ENCODE measurements at regions not wholly inside any gene's neighbourhood (a gene's known extent, or its start where the extent isn't known, plus 50 kb on each side); places are given as distances from the start of the nearest gene placed in this dataset.
"Not testable (repeated sequence)": the region's sequence is repeated elsewhere in the genome, so short reads cannot be mapped to it uniquely, and the experiment has no call there.

DNA sequence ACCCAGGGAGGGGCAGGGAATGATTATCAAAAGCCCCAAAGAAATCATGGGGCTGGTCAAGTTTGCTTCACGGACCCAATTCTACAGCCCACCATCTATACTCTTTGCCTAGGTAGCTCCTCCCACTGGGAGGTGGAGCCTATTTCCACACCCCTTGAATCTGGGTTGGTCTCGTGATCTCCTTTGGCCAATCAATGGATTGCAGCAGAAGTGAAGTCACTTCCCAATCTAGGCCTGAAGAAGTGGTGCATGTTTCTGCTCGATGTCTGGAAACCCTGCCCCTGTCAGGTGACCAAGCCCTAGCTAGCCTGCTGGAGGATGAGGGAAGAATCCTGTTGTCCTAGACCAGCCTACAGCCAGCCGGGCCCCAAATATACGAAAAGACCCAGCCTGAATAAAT is 86.3 kb upstream of the ADGRE5 start:
- H3K27ac Mint-ChIP-seq, H3K4me1 Mint-ChIP-seq, H3K36me3 Mint-ChIP-seq, H3K9me3 Mint-ChIP-seq, H3K4me3 Mint-ChIP-seq: not testable (repeated sequence)
- H3K27me3 Mint-ChIP-seq = peaks cover 15% of the 10 kb centered on the region

DNA sequence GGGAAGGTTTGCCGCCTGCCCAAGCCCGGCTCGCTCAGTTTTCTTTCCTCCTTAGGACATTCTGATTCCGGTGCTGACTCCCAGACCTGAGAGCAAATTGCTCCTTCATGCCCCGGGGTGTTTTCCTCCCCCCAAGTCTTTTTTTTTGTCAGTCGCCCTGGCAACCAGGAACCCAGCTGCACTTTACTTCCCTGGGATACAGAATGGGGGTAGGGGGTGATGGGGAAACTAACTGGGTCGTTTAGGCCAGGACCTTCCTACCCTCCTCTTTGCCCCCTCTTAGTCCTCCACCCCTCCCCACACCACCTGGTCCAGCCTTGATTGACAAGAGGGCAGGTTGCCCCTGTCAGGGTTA is 87.5 kb upstream of the ADGRE5 start:
- H3K36me3 Mint-ChIP-seq, H3K9me3 Mint-ChIP-seq, H3K4me3 Mint-ChIP-seq, H3K4me1 Mint-ChIP-seq, H3K27ac Mint-ChIP-seq: not testable (repeated sequence)
- H3K27me3 Mint-ChIP-seq = peaks cover 15% of the 10 kb centered on the region

DNA sequence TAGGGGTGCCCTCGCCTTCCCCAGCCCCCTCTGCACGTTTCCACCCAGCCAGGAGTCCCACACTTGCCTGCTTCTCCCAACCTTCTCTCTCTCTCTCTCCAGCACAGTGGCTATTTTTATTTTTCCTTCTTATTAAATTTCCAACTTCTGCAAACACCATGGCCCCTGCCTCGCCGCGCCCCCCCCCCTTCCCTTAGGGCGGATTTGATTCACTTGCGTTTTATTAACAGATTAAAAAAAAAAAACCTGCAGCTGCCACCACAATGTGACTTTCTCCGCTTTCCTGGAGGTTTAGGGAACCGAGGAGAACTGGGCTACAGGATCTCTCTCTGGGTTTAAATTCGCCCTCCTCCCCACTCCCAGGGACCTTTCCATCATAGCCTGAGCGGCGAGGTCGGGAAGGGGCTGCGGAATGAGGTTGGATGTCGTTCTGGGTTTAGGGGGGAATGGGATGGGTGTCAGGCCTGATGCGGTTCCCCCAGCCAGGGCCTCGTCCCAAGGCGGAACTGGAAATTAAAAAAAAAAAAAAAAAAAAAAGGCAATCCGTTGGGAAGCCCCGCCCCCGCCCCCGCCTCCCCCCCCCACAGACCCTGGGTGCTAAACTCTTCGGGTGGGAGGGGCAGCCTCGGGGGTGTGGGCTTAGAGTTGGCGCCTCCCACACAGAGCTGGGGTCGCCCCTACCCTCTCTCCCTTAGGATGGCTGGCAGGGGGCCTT is 87.3 kb upstream of the ADGRL1 start:
- H3K4me1 Mint-ChIP-seq, H3K27ac Mint-ChIP-seq, H3K36me3 Mint-ChIP-seq, H3K9me3 Mint-ChIP-seq: not testable (repeated sequence)
- H3K27me3 Mint-ChIP-seq = peaks cover 15% of the 10 kb centered on the region
- H3K4me3 Mint-ChIP-seq = peak overlapping the region in 1 of 4 donors; percentile 17

DNA sequence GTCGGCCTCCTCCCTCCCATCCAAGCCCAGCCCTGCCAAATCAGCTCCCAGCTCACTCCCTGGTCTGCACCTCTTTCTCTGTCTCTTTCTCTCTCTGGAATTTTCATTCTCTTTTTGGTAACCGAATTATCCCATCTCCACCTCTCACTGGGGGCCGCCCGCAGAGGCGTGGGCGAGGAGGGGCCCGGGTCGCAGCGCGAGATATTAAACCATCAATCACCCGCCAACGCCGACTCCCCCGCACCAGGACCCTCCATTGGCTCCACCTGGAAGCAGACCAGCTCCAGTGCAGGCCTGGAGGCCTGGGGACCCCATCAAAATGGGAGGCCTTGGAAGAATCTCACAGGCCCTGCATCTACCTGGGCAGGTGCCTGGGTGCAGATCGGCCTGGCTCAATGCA is 83.8 kb upstream of the ADGRL1 start:
- H3K27ac Mint-ChIP-seq, H3K4me1 Mint-ChIP-seq, H3K36me3 Mint-ChIP-seq, H3K4me3 Mint-ChIP-seq, H3K9me3 Mint-ChIP-seq: not testable (repeated sequence)
- H3K27me3 Mint-ChIP-seq = peaks cover 13% of the 10 kb centered on the region

DNA sequence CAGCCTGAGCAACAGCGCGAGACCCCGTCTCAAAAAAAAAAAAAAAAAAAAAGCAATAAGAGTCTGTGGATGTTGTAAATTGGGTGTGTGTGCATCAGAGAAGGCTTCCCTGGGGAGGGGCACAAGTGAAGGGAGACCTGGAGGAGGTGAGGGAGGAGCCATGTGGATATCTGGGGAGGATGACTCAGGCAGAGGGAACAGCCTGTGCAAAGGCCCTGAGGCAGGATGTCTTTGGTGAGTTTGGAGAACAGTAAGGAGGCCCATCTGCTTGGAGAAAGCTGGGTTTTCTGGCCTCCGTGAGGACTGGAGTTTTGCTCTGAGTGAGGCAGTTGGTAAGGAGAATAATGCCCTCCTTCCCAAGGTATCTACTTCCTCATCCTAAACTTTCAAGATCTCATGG is 81.9 kb upstream of the ADGRL1 start:
- H3K4me3 Mint-ChIP-seq, H3K9me3 Mint-ChIP-seq, H3K27ac Mint-ChIP-seq, H3K27me3 Mint-ChIP-seq, H3K4me1 Mint-ChIP-seq, H3K36me3 Mint-ChIP-seq: not testable (repeated sequence)

DNA sequence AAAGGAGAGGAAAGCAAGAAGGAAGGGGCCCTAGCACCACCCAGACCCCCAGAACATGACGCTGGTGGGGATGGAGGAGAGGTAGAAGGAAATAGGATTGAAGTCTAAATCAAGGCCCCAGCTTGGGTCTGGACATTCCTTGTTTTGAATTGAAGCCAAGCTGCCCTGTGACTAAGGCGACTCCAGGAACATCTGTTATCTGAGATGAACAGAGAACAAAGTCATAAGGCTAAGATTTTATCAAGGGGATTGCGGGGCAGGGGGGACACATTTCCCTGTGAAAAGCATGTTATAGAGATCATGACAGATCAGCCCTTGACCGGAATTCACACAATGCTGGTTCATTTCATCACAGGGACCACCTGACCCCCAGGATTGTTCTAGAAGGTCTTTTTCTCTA is 80.6 kb upstream of the ADGRL1 start:
- not testable (repeated sequence) for H3K27me3 Mint-ChIP-seq, H3K36me3 Mint-ChIP-seq, H3K4me1 Mint-ChIP-seq, H3K27ac Mint-ChIP-seq, H3K9me3 Mint-ChIP-seq
- peak overlapping the region in 1 of 4 donors; percentile 28 for H3K4me3 Mint-ChIP-seq

DNA sequence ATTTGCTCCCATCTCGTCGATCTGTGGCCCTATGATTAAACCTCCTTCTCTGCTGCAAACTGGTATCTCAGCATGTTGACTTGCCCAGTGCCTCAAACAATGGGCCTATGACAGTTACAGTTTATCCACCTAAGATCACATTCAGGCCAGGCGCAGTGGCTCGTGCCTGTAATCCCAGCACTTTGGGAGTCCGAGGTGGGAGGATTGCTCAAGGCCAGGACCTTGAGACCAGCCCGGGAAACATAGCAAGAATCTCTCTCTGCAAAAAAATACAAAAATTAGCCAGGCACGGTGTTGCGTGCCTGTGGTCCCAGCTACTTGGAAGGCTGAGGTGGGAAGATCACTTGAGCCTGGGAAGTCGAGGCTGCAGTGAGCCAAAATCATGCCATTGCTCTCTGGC is 79.8 kb upstream of the ADGRL1 start:
- H3K9me3 Mint-ChIP-seq, H3K4me1 Mint-ChIP-seq, H3K36me3 Mint-ChIP-seq, H3K27ac Mint-ChIP-seq, H3K27me3 Mint-ChIP-seq: not testable (repeated sequence)
- peak overlapping the region in 1 of 4 donors; percentile 12 for H3K4me3 Mint-ChIP-seq

DNA sequence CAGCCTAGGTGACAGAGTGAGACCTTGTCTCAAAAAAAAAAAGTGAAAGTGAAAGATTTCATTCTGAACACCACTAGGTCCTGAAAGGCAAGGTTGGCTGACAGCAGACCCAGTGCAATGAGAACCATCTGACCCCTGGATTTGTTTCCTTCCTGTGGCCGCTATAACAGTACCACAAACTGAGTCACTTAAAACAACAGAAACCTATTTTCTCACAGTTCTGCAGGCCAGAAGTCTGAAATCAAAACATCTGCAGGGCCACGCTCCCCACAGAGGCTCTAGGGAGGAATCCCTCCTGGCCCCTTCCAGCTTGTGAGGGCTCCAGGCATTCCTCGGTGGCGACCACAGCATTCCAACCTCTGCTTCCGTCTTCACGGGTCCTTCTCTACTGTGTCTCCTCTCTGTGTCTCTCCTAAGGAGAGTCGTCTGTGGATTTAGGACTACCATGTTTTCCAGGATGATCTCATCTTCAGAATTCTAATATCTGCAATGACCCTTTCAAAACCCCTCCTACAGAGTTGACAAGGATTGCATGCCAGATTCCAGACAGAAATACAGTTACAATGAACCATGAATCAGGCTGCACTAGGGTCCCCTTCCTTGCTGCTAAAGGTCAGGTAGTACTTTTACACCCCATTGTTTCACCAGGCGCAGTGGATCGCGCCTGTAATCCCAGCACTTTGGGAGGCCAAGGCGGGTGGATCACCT is 78.0 kb upstream of the ADGRL1 start:
- H3K36me3 Mint-ChIP-seq, H3K4me1 Mint-ChIP-seq, H3K9me3 Mint-ChIP-seq, H3K27me3 Mint-ChIP-seq, H3K27ac Mint-ChIP-seq: not testable (repeated sequence)
- H3K4me3 Mint-ChIP-seq = peak overlapping the region in 2 of 4 donors; percentile 30 to 75

DNA sequence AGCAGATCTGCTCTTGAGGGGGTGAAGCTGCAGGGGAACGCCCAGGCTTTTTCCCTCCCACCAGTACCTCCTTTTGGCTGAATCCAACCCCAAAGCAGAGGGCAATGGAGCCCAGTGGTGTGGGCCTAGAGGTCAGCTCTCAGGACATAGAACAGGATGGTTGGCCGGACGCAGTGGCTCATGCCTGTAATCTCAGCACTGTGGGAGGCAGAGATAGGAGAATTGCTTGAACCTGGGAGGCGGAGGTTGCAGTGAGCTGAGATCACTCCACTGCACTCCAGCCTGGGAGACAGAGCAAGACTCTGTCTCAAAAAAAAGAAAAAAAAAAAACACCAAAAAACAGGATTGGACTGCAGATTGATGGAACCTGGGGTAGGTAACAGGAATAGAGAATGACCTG is 73.3 kb upstream of the ADGRL1 start:
- H3K36me3 Mint-ChIP-seq, H3K4me3 Mint-ChIP-seq, H3K4me1 Mint-ChIP-seq, H3K9me3 Mint-ChIP-seq, H3K27ac Mint-ChIP-seq, H3K27me3 Mint-ChIP-seq: not testable (repeated sequence)

DNA sequence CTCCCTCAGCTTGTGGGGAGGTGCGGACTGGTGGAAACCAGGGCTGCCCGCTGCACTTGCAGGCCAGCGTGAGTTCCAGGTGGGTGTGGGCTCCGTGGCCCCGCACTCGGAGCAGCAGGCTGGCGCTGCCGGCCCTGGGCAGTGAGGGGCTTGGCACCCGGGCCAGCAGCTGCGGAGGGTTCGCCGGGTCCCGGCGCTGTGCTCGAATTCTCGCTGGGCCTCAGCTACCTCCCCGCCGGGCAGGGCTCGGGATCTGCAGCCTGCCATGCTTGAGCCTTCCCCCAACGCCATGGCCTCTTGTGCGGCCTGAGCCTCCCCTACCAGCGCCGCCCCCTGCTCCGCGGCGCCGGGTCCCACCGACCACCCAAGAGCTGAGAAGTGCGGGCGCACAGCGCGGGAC is 71.6 kb upstream of the ADGRL1 start:
- Mint-ChIP-seq H3K27ac (no peak overlapping the region), H3K4me3 (no peak overlapping the region), H3K4me1 (peaks cover 0 to 2% (median 0%) of the 10 kb centered on the region in 3 donors), H3K36me3 (no peaks in the 10 kb centered on the region), H3K27me3 (peaks cover 5% of the 10 kb centered on the region), H3K9me3 (peaks cover 0 to 4% (median 0%) of the 10 kb centered on the region in 3 donors)

DNA sequence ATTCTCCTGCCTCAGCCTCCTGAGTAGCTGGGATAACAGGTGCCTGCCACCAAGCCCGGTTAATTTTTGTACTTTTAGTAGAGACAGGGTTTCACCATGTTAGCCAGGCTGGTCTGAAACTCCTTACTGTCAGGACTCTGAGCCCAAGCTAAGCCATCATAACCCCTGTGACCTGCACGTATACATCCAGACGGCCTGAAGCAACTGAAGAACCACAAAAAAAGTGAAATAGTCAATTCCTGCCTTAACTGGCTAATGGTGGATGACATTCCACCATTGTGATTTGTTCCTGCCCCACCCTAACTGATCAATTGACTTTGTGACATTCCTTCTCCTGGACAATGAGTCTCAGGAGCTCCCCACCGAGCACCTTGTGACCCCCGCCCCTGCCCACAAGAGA is 69.9 kb upstream of the ADGRL1 start:
- H3K36me3 Mint-ChIP-seq, H3K27ac Mint-ChIP-seq, H3K27me3 Mint-ChIP-seq, H3K4me1 Mint-ChIP-seq: not testable (repeated sequence)
- Mint-ChIP-seq H3K9me3 (peaks cover 0 to 10% (median 0%) of the 10 kb centered on the region in 3 donors), H3K4me3 (peak overlapping the region in 1 of 4 donors; percentile 65)

DNA sequence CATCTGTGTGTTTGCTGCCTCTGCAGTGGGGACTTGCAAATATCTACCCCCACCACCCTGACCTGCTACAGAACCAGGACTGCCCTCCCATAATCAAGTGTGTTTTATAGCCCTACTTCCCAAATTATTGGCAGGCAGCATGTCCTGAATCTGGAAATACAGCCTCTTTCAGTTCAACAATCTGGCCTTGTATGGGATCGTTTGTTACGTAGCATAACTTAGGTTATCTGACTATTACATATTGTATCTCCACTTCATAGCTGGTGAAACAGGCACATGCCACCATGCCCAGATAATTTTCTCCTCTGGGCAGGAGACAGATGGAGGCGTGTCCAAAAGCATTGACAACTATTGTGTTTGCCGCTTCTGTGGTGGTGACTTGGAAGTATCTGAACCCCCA is 66.7 kb upstream of the ADGRL1 start:
- Mint-ChIP-seq H3K27ac (no peak overlapping the region), H3K27me3 (peaks cover 4% of the 10 kb centered on the region), H3K9me3 (peaks cover 0 to 10% (median 0%) of the 10 kb centered on the region in 3 donors), H3K4me3 (no peak overlapping the region), H3K36me3 (no peaks in the 10 kb centered on the region), H3K4me1 (peaks cover 0 to 2% (median 0%) of the 10 kb centered on the region in 3 donors)

DNA sequence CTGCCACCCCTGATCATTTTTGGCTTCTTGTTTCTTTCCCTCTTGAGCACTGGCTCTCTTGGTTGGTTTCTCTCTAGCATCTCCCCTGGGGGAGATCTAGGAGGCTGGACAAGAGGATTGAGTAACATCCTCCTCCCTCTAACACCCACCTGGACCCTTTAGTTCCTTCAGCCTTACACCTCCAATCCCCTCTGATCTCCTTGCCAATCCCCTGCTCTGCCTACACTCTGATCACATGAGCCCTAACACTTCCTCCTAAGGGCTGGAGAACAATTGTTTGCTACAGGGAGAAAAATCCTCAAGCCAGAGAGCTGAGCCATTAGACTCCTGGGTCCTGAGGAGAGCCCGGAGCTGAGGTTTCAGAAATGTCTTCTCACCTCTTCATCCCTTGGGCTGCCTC is 65.9 kb upstream of the ADGRL1 start:
- Mint-ChIP-seq H3K9me3 (peaks cover 0 to 10% (median 0%) of the 10 kb centered on the region in 3 donors), H3K27me3 (peaks cover 4% of the 10 kb centered on the region), H3K36me3 (no peaks in the 10 kb centered on the region), H3K4me3 (no peak overlapping the region), H3K27ac (peak overlapping the region in 1 of 3 donors; percentile 64), H3K4me1 (peaks cover 0 to 2% (median 0%) of the 10 kb centered on the region in 3 donors)

DNA sequence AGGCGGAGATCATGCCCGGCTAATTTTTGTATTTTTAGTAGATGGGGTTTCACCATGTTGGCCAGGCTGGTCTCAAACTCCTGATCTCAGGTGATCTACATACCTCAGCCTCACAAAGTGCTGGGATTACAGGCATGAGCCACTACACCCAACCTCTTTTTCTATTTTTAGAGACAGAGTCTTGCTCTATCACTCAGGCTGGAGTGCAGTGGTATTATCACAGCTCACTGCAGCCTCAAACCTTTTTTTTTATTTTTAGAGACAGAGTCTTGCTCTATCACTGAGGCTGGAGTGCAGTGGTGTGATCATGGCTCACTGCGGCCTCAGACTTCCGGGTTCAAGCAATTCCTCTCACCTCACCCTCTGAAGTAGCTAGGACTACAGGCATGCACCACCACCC is 64.6 kb upstream of the ADGRL1 start:
- not testable (repeated sequence) for H3K9me3 Mint-ChIP-seq, H3K27ac Mint-ChIP-seq, H3K4me3 Mint-ChIP-seq, H3K27me3 Mint-ChIP-seq, H3K36me3 Mint-ChIP-seq, H3K4me1 Mint-ChIP-seq

DNA sequence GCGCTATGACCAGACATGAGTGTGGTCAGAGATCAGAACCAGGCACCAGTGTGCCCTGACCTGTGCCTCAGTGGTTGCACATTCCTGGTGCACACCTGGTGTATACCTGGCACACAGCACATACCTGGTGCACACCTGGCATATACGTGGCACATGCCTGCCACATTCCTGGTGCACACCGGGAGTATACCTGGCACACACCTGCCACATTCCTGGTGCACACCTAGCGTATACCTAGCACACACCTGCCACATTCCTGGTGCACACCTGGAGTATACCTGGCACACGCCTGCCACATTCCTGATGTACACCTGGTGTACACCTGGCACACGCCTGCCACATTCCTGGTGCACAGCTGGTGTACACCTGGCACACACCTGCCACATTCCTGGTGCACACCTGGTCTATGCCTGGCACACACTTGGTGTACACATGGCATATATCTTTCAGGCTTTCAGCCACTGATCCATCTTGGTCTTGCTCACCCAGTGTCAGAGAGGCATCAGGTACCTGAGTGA is 61.3 kb upstream of the ADGRL1 start:
- no peaks in the 10 kb centered on the region for H3K4me1 Mint-ChIP-seq
- H3K9me3 Mint-ChIP-seq = peaks cover 0 to 7% (median 0%) of the 10 kb centered on the region in 3 donors
- no peak overlapping the region for H3K27ac Mint-ChIP-seq
- no peaks in the 10 kb centered on the region for H3K36me3 Mint-ChIP-seq
- H3K27me3 Mint-ChIP-seq = no peaks in the 10 kb centered on the region
- H3K4me3 Mint-ChIP-seq = no peak overlapping the region

DNA sequence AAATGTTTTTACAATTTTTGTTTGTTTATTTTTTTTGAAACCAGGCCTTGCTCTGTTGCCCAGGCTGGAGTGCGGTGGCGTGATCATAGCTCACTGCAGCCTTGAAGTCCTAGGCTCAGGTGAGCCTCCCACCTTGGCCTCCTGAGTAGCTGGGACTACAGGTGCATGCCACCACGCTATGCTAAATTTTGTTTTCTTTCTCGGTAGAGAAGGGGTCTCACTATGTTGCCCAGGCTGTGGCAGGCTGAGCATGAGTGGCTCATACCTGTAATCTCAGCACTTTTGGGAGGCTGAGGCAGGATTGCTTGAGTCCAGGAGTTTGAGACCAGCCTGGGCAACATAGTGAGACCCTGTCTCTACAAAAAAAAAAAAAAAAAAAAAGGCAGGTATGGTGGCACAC is 60.2 kb upstream of the ADGRL1 start:
- not testable (repeated sequence) for H3K4me3 Mint-ChIP-seq, H3K4me1 Mint-ChIP-seq, H3K9me3 Mint-ChIP-seq, H3K27ac Mint-ChIP-seq, H3K27me3 Mint-ChIP-seq, H3K36me3 Mint-ChIP-seq

Measured in IgD-negative memory B cell (primary cell).